ENCODE measurements at regions not wholly inside any gene's neighbourhood (a gene's known extent, or its start where the extent isn't known, plus 50 kb on each side); places are given as distances from the start of the nearest gene placed in this dataset.

- no peak overlapping the region for H3K27ac ChIP-seq (ENCODE audit: low read depth, low read length)
- H3K4me2 ChIP-seq (ENCODE audit: insufficient read depth in 1 of 2, low read depth in 2 of 2, low read length in 2 of 2), result no peak overlapping the region
- H4K5ac ChIP-seq (ENCODE audit: insufficient read length, low read depth, low read length), result no peak overlapping the region
- H3K36me3 ChIP-seq (ENCODE audit: control insufficient read depth in 2 of 4, insufficient read depth in 4 of 4, low read length in 3 of 4), result no peaks in the 10 kb centered on the region; a peak in 2 of 8 replicates
- 91% methylated on average over 23 of the region's 32 CpGs; no CpG with 5 or more reads in 1 of the 2 experiments for WGBS, 2 experiments (ENCODE audit: extremely low coverage in 1 of 2, insufficient coverage in 1 of 2, insufficient read length in 1 of 2, insufficient replicate concordance in 2 of 2, low coverage in 1 of 2, low lambda C conversion rate in 2 of 2, missing lambda C conversion rate in 1 of 2)
- H3K27me3 ChIP-seq (replicated peaks in 1 of 4; ENCODE audit: control insufficient read depth in 3 of 4, extremely low read depth in 1 of 4, insufficient read depth in 3 of 4, low read length in 3 of 4), result no peaks in the 10 kb centered on the region
- no peak overlapping the region for H2AFZ ChIP-seq (ENCODE audit: low read length)
- H3K4ac ChIP-seq (replicated peaks; ENCODE audit: insufficient read length, low read depth, low read length), result no peak overlapping the region
- FAIRE-seq (no peak), DNase-seq (ENCODE audit: low read depth in 1 of 2, low spot score in 2 of 2) (no peak)
- no peaks in the 10 kb centered on the region for H3K4me1 ChIP-seq (replicated peaks in 1 of 4; ENCODE audit: control insufficient read depth in 3 of 4, insufficient read depth in 4 of 4, low read length in 3 of 4)
- H3K14ac ChIP-seq (ENCODE audit: insufficient read length), result no peak overlapping the region
- no peak overlapping the region for H3K23ac ChIP-seq (ENCODE audit: insufficient read length)
- no peaks in the 10 kb centered on the region for H4K20me1 ChIP-seq (replicated peaks in 1 of 2; ENCODE audit: control insufficient read depth in 1 of 2, insufficient read depth in 2 of 2, low read length in 2 of 2)
- no peak overlapping the region for H3K9ac ChIP-seq (replicated peaks in 1 of 4; ENCODE audit: extremely low read depth in 1 of 4, low read depth in 3 of 4, low read length in 3 of 4)
- no peak overlapping the region for H2BK120ac ChIP-seq (replicated peaks; ENCODE audit: low read depth, low read length)
- H2BK5ac ChIP-seq (ENCODE audit: low read depth, low read length), result no peak overlapping the region
- H2BK20ac ChIP-seq (ENCODE audit: low read length), result no peak overlapping the region
- peaks cover 2 to 8% of the 10 kb centered on the region in 2 experiments; a peak in 2 of 4 replicates for H3K9me3 ChIP-seq (ENCODE audit: insufficient read depth in 2 of 2, low read depth in 1 of 2, low read length in 1 of 2)
- no peak for TF ChIP-seq NANOG (IDR thresholded peaks at IDR 0.05; ENCODE audit: insufficient read depth, low read depth, low read length, poor library complexity, severe bottlenecking)
- no peak for TF ChIP-seq CHD2 (IDR thresholded peaks at IDR 0.05; ENCODE audit: low read length)
- TF ChIP-seq SUZ12 (IDR thresholded peaks at IDR 0.05; ENCODE audit: low read length), result no peak
- TF ChIP-seq RNF2 (IDR thresholded peaks at IDR 0.05; ENCODE audit: borderline replicate concordance, low read depth, low read length, missing control alignments, poor library complexity, severe bottlenecking), result no peak
- no peak for TF ChIP-seq EP300 (IDR thresholded peaks at IDR 0.05; ENCODE audit: borderline replicate concordance in 1 of 2, low read depth in 2 of 2, low read length in 2 of 2)
- TF ChIP-seq TEAD4 (IDR thresholded peaks at IDR 0.05; ENCODE audit: low read depth, low read length), result no peak
- no peak for TF ChIP-seq CBX8 (IDR thresholded peaks at IDR 0.05; ENCODE audit: borderline replicate concordance, low read depth, low read length)
- no peak overlapping the region for H3K4me3 ChIP-seq (ENCODE audit: extremely low read depth in 1 of 4, insufficient read depth in 2 of 4, low read depth in 3 of 4, low read length in 4 of 4)
- H3K79me1 ChIP-seq (ENCODE audit: low read depth, low read length), result no peaks in the 10 kb centered on the region
- no peak overlapping the region for H4K8ac ChIP-seq (ENCODE audit: extremely low read depth, insufficient read depth, low read length)
- H3K18ac ChIP-seq (ENCODE audit: extremely low read depth, low read length), result no peak overlapping the region
- H2BK12ac ChIP-seq (ENCODE audit: low read depth, low read length), result no peak overlapping the region
- H3K23me2 ChIP-seq (ENCODE audit: low read depth, low read length), result no peaks in the 10 kb centered on the region; the same call in 1 of the 2 replicates
- ChIA-PET CTCF (ENCODE audit: partially characterized antibody) (no interaction called here), POLR2A (ENCODE audit: partially characterized antibody) (no interaction called here)
- no peak overlapping the region for H3K56ac ChIP-seq (replicated peaks; ENCODE audit: insufficient read length, low read depth, low read length)
- no peak overlapping the region for H4K91ac ChIP-seq (replicated peaks; ENCODE audit: insufficient read length, low read length)
- no peaks in the 10 kb centered on the region for H3K79me2 ChIP-seq (ENCODE audit: control insufficient read depth in 1 of 2, insufficient read depth in 2 of 2, low read length in 2 of 2)
- H2AK5ac ChIP-seq (ENCODE audit: low read depth, low read length), result no peak overlapping the region
- H2BK15ac ChIP-seq (ENCODE audit: low read length), result no peak overlapping the region
These were observed 240.9 kb downstream of the TRIM36 start for GRCh38 chr5:114928644-114929462.

Measured in H1 (cell line).